GM12872 (cell line): ENCODE measurements at regions not wholly inside any gene's neighbourhood (a gene's known extent, or its start where the extent isn't known, plus 50 kb on each side); places are given as distances from the start of the nearest gene placed in this dataset.

Experiments
- TF ChIP-seq, protein P1 (sequence below): IDR thresholded peaks from 3 replicates; pipeline ENCODE4 v1.5.1; 2011; ENCODE audit warnings: low read depth, mild to moderate bottlenecking, low read length, moderate library complexity; ENCODE audit not compliant: insufficient read depth

DNA sequence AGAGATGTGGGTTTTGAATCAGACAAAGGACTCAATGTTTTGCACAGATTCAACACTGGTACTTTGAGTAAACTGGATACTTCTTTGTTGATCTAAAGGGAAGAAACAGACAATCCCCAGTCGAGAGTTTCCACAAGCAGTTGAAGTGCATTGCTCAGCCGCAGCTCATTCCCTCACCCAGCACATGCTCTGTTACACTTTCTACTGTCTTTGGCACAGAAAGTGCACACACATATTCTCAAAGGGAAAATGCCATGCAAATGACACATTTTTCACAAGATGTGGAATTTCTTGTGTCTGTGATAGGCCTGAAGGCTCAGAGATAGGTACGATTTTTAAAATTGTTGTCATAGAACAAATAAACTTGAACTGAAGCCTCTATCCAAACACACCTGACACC lies 258.9 kb upstream of the TRIB2 start:
- TF ChIP-seq, protein P1, sequence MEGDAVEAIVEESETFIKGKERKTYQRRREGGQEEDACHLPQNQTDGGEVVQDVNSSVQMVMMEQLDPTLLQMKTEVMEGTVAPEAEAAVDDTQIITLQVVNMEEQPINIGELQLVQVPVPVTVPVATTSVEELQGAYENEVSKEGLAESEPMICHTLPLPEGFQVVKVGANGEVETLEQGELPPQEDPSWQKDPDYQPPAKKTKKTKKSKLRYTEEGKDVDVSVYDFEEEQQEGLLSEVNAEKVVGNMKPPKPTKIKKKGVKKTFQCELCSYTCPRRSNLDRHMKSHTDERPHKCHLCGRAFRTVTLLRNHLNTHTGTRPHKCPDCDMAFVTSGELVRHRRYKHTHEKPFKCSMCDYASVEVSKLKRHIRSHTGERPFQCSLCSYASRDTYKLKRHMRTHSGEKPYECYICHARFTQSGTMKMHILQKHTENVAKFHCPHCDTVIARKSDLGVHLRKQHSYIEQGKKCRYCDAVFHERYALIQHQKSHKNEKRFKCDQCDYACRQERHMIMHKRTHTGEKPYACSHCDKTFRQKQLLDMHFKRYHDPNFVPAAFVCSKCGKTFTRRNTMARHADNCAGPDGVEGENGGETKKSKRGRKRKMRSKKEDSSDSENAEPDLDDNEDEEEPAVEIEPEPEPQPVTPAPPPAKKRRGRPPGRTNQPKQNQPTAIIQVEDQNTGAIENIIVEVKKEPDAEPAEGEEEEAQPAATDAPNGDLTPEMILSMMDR: no peak

DNA sequence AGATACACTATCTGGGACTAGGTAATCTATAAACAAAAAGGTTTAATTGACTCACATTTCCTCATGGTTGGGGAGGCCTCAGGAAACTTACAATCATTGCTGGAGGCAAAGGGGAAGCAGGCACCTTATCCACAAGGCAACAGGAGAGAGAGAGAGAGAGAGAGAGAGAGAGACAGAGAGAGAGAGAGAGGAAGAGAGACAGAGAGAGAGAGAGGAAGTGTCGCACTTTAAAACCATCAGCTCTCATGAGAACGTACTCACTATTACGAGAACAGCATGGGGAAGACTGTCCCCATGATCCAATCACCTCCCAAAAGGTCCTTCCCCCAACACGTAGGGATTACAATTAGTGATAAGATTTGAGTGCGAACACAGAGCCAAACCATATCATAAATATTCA lies 253.5 kb upstream of the TRIB2 start:
- TF ChIP-seq, protein P1: no peak

DNA sequence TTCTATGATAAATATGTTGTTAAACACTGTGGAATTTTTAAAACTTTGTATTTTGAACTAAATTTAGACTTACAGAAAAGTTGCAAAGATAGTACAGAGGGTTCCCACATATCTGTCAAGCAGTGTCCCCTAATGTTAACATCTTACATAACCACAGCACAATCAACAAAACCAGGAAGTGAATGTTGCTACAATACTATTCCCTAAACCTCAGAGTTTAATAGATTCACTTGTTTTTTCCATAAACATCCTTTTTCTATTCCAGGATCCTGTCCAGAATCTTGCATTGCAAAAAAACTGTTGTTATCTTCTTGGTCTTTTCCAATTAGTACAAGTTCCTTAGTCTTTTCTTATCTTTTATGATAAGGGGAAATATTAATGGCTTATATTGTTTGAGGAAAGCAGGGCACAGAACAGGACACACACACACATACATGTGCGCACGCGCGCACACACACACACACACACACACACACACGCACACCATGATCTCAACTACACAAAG lies 251.1 kb upstream of the TRIB2 start:
- TF ChIP-seq, protein P1: no peak

DNA sequence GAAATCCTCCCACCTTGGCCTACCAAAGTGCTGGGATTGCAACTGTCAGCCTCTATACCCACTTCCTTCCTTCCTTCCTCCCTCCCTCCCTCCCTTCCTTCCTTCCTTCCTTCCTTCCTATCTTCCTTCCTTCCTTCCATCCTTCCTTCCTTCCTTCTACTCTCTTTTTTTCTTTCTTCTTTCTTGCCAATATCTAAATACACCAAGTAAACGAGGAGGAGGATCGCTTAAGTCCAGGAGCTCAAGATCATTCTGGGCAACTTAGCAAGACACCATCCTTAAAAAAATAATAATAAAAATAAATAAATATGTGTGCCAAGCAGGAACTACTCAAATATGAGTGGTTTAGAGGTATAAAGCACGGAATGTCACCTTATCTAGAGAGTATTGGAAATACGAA lies 249.4 kb upstream of the TRIB2 start:
- TF ChIP-seq, protein P1: no peak

DNA sequence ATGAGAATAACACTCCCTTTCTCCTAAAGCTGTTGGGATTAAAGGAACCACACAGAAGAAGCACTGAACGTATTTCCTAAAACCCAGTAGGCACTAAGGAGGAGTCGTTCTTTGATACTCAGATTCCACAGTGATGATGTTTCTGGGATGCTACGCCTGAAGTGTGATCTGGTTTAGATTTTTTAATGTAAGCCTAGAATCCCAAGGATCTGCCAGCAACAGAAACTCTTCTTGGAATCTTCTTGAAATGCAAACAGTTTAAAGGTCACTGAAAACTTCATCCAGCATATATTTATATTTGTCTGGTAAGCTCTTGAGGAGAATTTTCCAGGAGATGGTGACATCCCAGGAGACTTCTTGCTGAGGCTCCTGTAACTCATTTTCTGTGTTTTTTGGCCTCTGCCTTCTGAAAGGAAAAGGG lies 247.6 kb upstream of the TRIB2 start:
- TF ChIP-seq, protein P1: no peak

DNA sequence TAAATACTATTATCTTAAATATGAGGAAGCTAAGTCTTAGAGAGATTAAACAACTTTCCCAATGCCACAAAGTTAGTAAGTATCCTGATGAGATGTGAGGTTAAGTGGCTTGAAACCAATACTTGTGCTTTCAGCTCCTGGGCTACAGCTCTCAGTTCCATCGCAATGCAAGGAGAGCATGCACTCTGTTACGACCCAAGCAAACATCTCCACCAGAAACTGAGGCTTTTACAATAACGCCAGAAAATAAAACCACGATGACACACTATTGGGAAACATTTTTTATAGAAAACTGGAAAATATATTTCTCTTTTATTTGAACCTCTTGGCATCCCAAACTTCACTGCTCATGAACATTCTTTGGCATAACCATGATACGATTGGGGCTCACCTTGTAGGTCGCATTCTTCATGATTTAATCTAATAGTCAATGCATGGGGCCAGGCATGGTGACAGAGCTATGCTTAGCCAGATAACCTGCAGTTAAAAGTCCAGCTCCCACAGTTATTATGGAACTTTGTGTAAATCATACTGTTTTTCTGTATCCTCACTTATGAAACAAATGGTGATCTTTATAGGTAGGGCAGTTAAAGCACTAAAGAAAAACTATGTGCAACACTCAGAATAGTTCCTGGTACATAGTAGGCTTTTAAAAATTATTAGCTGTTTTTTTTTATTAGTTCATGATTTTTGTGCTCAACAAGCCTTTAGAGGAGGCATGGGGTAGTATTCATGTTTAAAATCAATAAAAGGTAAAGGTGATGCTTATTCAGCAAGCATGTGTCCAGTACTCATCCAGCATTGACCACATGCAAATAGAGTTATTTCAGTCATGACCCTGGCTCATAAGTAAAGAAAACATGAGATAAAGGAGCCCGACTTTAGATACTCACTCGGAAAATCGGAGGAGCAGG lies 238.3 kb upstream of the TRIB2 start:
- TF ChIP-seq, protein P1: no peak

DNA sequence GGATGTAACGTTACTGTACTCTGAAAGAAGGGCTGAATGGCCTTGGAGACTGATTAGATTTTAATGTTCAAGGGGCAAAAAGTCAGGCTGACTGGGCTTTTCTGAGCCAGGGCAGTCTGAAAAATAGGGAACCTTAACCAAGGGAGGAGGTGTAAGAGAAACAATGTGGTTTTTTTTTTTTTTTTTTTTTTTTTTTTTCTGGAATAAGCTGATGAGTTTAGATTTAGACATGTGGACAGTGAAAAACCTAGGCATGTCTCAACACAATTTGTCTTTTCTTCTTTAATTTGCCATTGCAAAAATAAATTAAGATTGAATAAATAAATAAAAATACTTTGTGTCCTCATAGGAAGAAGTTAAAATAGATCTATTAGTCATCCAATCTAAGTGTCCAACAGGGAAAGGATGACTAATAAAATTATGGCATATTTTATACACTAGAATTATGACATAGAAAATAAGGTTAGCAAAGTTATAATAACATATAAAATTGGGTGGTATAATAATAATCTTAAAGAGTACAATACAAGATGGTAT lies 237.6 kb upstream of the TRIB2 start:
- TF ChIP-seq, protein P1: no peak
